ENCODE measurements at regions not wholly inside any gene's neighbourhood (a gene's known extent, or its start where the extent isn't known, plus 50 kb on each side); places are given as distances from the start of the nearest gene placed in this dataset.

GRCh38 chr4:29805245-29805644 is 914.9 kb upstream of the PCDH7 start:
- DNase-seq (ENCODE audit: low spot score) (peak; percentile 0), FAIRE-seq (no peak), ATAC-seq (no peak)
- no peaks in the 10 kb centered on the region for H4K20me1 ChIP-seq (ENCODE audit: insufficient read depth, low read length)
- BruUV-seq (replicated peaks): no TSS peak
- CTCF ChIA-PET (ENCODE audit: low intra/inter-chr PET ratio, low total read pairs): no interaction called here
- H3K4me3 ChIP-seq (replicated peaks in 1 of 3; ENCODE audit: insufficient read depth in 1 of 3, low read depth in 2 of 3, low read length in 3 of 3): no peak overlapping the region
- no peak for TF ChIP-seq GMEB2 (CRISPR knock-in tag; IDR thresholded peaks at IDR 0.05; ENCODE audit: low read depth)
- 9% methylated on average over 2 of the region's 2 CpGs for WGBS (ENCODE audit: low lambda C conversion rate)
- H3K4me1 ChIP-seq (ENCODE audit: insufficient read depth, low read length): no peaks in the 10 kb centered on the region
- H3K9ac ChIP-seq (ENCODE audit: insufficient read depth, low read depth, low read length): no peak overlapping the region
- H3K4me2 ChIP-seq (ENCODE audit: low read depth, low read length): no peak overlapping the region
- in situ Hi-C loops (cut with HindIII; ENCODE audit: extremely low pct_ligation_motif_present, low pct_unique_long_range_greater_than_20kb) (no loop called here), intact Hi-C loops (cut with micrococcal nuclease; ENCODE audit: unreplicated experiment) (no loop called here)
- H2AFZ ChIP-seq (ENCODE audit: low read length): no peak overlapping the region
- no peaks in the 10 kb centered on the region; a peak in 1 of 5 replicates for H3K27me3 ChIP-seq (ENCODE audit: control insufficient read depth in 1 of 2, insufficient read depth in 2 of 2, low read length in 2 of 2)
- no peaks in the 10 kb centered on the region for H3K36me3 ChIP-seq (replicated peaks in 1 of 2; ENCODE audit: control insufficient read depth in 1 of 2, insufficient read depth in 2 of 2, low read length in 2 of 2)
- H3K27ac ChIP-seq (ENCODE audit: extremely low read length, insufficient read depth, low read length): no peak overlapping the region
- POLR2A ChIA-PET: no interaction called here
- peaks cover 67% of the 10 kb centered on the region for H3K9me3 ChIP-seq (ENCODE audit: low read length)
- no peaks in the 10 kb centered on the region for H3K79me2 ChIP-seq (ENCODE audit: insufficient read depth, low read length)

GRCh38 chr4:29805916-29806480 is 914.2 kb upstream of the PCDH7 start:
- in situ Hi-C loops (cut with HindIII; ENCODE audit: extremely low pct_ligation_motif_present, low pct_unique_long_range_greater_than_20kb) (no loop called here), intact Hi-C loops (cut with micrococcal nuclease; ENCODE audit: unreplicated experiment) (no loop called here)
- no peak overlapping the region for H3K4me2 ChIP-seq (ENCODE audit: low read depth, low read length)
- ChIA-PET CTCF (ENCODE audit: low intra/inter-chr PET ratio, low total read pairs) (no interaction called here), POLR2A (no interaction called here)
- WGBS (ENCODE audit: low lambda C conversion rate): 14% methylated on average over 3 of the region's 3 CpGs
- H3K27me3 ChIP-seq (ENCODE audit: control insufficient read depth in 1 of 2, insufficient read depth in 2 of 2, low read length in 2 of 2): no peaks in the 10 kb centered on the region; a peak in 1 of 5 replicates
- H3K79me2 ChIP-seq (ENCODE audit: insufficient read depth, low read length): no peaks in the 10 kb centered on the region
- no peaks in the 10 kb centered on the region for H3K36me3 ChIP-seq (replicated peaks in 1 of 2; ENCODE audit: control insufficient read depth in 1 of 2, insufficient read depth in 2 of 2, low read length in 2 of 2)
- no TSS peak for BruUV-seq (replicated peaks)
- no peak for DNase-seq (ENCODE audit: low spot score)
- no peak overlapping the region for H3K9ac ChIP-seq (ENCODE audit: insufficient read depth, low read depth, low read length)
- peaks cover 67% of the 10 kb centered on the region for H3K9me3 ChIP-seq (ENCODE audit: low read length)
- H3K4me3 ChIP-seq (replicated peaks in 1 of 3; ENCODE audit: insufficient read depth in 1 of 3, low read depth in 2 of 3, low read length in 3 of 3): no peak overlapping the region
- no peaks in the 10 kb centered on the region for H4K20me1 ChIP-seq (ENCODE audit: insufficient read depth, low read length)
- TF ChIP-seq DNMT3B (CRISPR knock-in tag; conservative IDR thresholded peaks at IDR 0.05): no peak
- TF ChIP-seq SKIL (CRISPR knock-in tag; IDR thresholded peaks at IDR 0.05; ENCODE audit: borderline replicate concordance): no peak
- no peak for TF ChIP-seq HNRNPH1 (optimal IDR thresholded peaks at IDR 0.05; ENCODE audit: low read depth, low read length)
- TF ChIP-seq NFIB (CRISPR knock-in tag; IDR thresholded peaks at IDR 0.05; ENCODE audit: borderline replicate concordance): no peak
- no peak for TF ChIP-seq LBX2 (CRISPR knock-in tag; IDR thresholded peaks at IDR 0.05; ENCODE audit: borderline replicate concordance)
- no peak for TF ChIP-seq EHMT2 (IDR thresholded peaks at IDR 0.05; ENCODE audit: borderline replicate concordance, low read depth, low read length)
- TF ChIP-seq RARG (CRISPR knock-in tag; IDR thresholded peaks at IDR 0.05; ENCODE audit: low read depth): no peak
- TF ChIP-seq ZMAT3 (CRISPR knock-in tag; conservative IDR thresholded peaks at IDR 0.05): no peak
- no peak for TF ChIP-seq GZF1 (CRISPR knock-in tag; IDR thresholded peaks at IDR 0.05)
- H2AFZ ChIP-seq (ENCODE audit: low read length): no peak overlapping the region
- ATAC-seq: no peak
- FAIRE-seq: no peak
- no peaks in the 10 kb centered on the region for H3K4me1 ChIP-seq (ENCODE audit: insufficient read depth, low read length)
- no peak overlapping the region for H3K27ac ChIP-seq (ENCODE audit: extremely low read length, insufficient read depth, low read length)
